ENCODE measurements at regions not wholly inside any gene's neighbourhood (a gene's known extent, or its start where the extent isn't known, plus 50 kb on each side); places are given as distances from the start of the nearest gene placed in this dataset.

GRCh38 chr12:108060903-108061302 lies 68.2 kb upstream of the WSCD2 start:
- H3K36me3 ChIP-seq (ENCODE audit: insufficient read depth, low read depth, low read length): no peaks in the 10 kb centered on the region
- no peak overlapping the region for H3K27ac ChIP-seq (ENCODE audit: low read length)
- H3K27me3 ChIP-seq (ENCODE audit: insufficient read depth, low read length): no peaks in the 10 kb centered on the region; the same call in 1 of the 2 replicates
- no peaks in the 10 kb centered on the region for H3K4me1 ChIP-seq (ENCODE audit: insufficient read depth, low read length)
- H3K4me3 ChIP-seq (ENCODE audit: low read length): no peak overlapping the region
- H3K9me3 ChIP-seq (ENCODE audit: insufficient read depth, low read depth, low read length): no peaks in the 10 kb centered on the region
- H3K9ac ChIP-seq (ENCODE audit: low read depth, low read length): no peak overlapping the region

GRCh38 chr12:108063192-108063591 lies 65.9 kb upstream of the WSCD2 start:
- Histone ChIP-seq H3K9me3 (ENCODE audit: insufficient read depth, low read depth, low read length) (no peaks in the 10 kb centered on the region), H3K27ac (ENCODE audit: low read length) (no peak overlapping the region), H3K9ac (ENCODE audit: low read depth, low read length) (no peak overlapping the region), H3K27me3 (ENCODE audit: insufficient read depth, low read length) (no peaks in the 10 kb centered on the region), H3K4me1 (ENCODE audit: insufficient read depth, low read length) (no peaks in the 10 kb centered on the region), H3K36me3 (ENCODE audit: insufficient read depth, low read depth, low read length) (no peaks in the 10 kb centered on the region), H3K4me3 (ENCODE audit: low read length) (no peak overlapping the region)

- H3K9ac ChIP-seq (ENCODE audit: low read depth, low read length): no peak overlapping the region
- no peaks in the 10 kb centered on the region for H3K36me3 ChIP-seq (ENCODE audit: insufficient read depth, low read depth, low read length)
- no peaks in the 10 kb centered on the region for H3K4me1 ChIP-seq (ENCODE audit: insufficient read depth, low read length)
- no peak overlapping the region for H3K4me3 ChIP-seq (ENCODE audit: low read length)
- H3K9me3 ChIP-seq (ENCODE audit: insufficient read depth, low read depth, low read length): no peaks in the 10 kb centered on the region
- no peaks in the 10 kb centered on the region for H3K27me3 ChIP-seq (ENCODE audit: insufficient read depth, low read length)
- no peak overlapping the region for H3K27ac ChIP-seq (ENCODE audit: low read length)
These were observed 64.0 kb upstream of the WSCD2 start for GRCh38 chr12:108065069-108065468.

GRCh38 chr12:108066583-108067577 lies 62.2 kb upstream of the WSCD2 start:
- no peak overlapping the region for H3K4me3 ChIP-seq (ENCODE audit: low read length)
- H3K36me3 ChIP-seq (ENCODE audit: insufficient read depth, low read depth, low read length): no peaks in the 10 kb centered on the region
- no peak overlapping the region for H3K27ac ChIP-seq (ENCODE audit: low read length)
- H3K9ac ChIP-seq (ENCODE audit: low read depth, low read length): no peak overlapping the region
- H3K9me3 ChIP-seq (ENCODE audit: insufficient read depth, low read depth, low read length): no peaks in the 10 kb centered on the region
- H3K27me3 ChIP-seq (ENCODE audit: insufficient read depth, low read length): no peaks in the 10 kb centered on the region
- H3K4me1 ChIP-seq (ENCODE audit: insufficient read depth, low read length): no peaks in the 10 kb centered on the region

GRCh38 chr12:108069651-108070165 lies 59.4 kb upstream of the WSCD2 start:
- H3K9me3 ChIP-seq (ENCODE audit: insufficient read depth, low read depth, low read length): no peaks in the 10 kb centered on the region
- H3K4me3 ChIP-seq (ENCODE audit: low read length): no peak overlapping the region
- H3K4me1 ChIP-seq (ENCODE audit: insufficient read depth, low read length): no peaks in the 10 kb centered on the region
- no peaks in the 10 kb centered on the region for H3K36me3 ChIP-seq (ENCODE audit: insufficient read depth, low read depth, low read length)
- H3K27ac ChIP-seq (ENCODE audit: low read length): no peak overlapping the region
- no peak overlapping the region for H3K9ac ChIP-seq (ENCODE audit: low read depth, low read length)
- no peaks in the 10 kb centered on the region for H3K27me3 ChIP-seq (ENCODE audit: insufficient read depth, low read length)

GRCh38 chr12:108075561-108075960 lies 53.5 kb upstream of the WSCD2 start:
- no peaks in the 10 kb centered on the region; the same call in 1 of the 2 replicates for H3K27me3 ChIP-seq (ENCODE audit: insufficient read depth, low read length)
- H3K27ac ChIP-seq (ENCODE audit: low read length): no peak overlapping the region
- H3K36me3 ChIP-seq (ENCODE audit: insufficient read depth, low read depth, low read length): no peaks in the 10 kb centered on the region
- H3K9me3 ChIP-seq (ENCODE audit: insufficient read depth, low read depth, low read length): no peaks in the 10 kb centered on the region
- H3K4me3 ChIP-seq (ENCODE audit: low read length): no peak overlapping the region
- H3K4me1 ChIP-seq (ENCODE audit: insufficient read depth, low read length): no peaks in the 10 kb centered on the region; the same call in 1 of the 2 replicates
- H3K9ac ChIP-seq (ENCODE audit: low read depth, low read length): no peak overlapping the region

GRCh38 chr12:108076556-108076955 lies 52.5 kb upstream of the WSCD2 start:
- Histone ChIP-seq H3K4me1 (ENCODE audit: insufficient read depth, low read length) (no peaks in the 10 kb centered on the region; the same call in 1 of the 2 replicates), H3K9me3 (ENCODE audit: insufficient read depth, low read depth, low read length) (no peaks in the 10 kb centered on the region), H3K27me3 (ENCODE audit: insufficient read depth, low read length) (no peaks in the 10 kb centered on the region; the same call in 1 of the 2 replicates), H3K4me3 (ENCODE audit: low read length) (no peak overlapping the region), H3K9ac (ENCODE audit: low read depth, low read length) (no peak overlapping the region), H3K27ac (ENCODE audit: low read length) (no peak overlapping the region), H3K36me3 (ENCODE audit: insufficient read depth, low read depth, low read length) (no peaks in the 10 kb centered on the region)

- no peak overlapping the region for H3K4me3 ChIP-seq (ENCODE audit: low read length)
- no peaks in the 10 kb centered on the region; the same call in 1 of the 2 replicates for H3K4me1 ChIP-seq (ENCODE audit: insufficient read depth, low read length)
- no peak overlapping the region for H3K9ac ChIP-seq (ENCODE audit: low read depth, low read length)
- no peaks in the 10 kb centered on the region; the same call in 1 of the 2 replicates for H3K27me3 ChIP-seq (ENCODE audit: insufficient read depth, low read length)
- no peaks in the 10 kb centered on the region for H3K9me3 ChIP-seq (ENCODE audit: insufficient read depth, low read depth, low read length)
- H3K36me3 ChIP-seq (ENCODE audit: insufficient read depth, low read depth, low read length): no peaks in the 10 kb centered on the region
- H3K27ac ChIP-seq (ENCODE audit: low read length): no peak overlapping the region
These were observed 50.7 kb upstream of the WSCD2 start for GRCh38 chr12:108078428-108078827.

Measured in iPS-20b (cell line).